Activated CD8-positive, alpha-beta T cell treated with anti-CD3 and anti-CD28 coated beads, Interleukin-2, amount 10 ng/mL, durations not matched to agents 7 days and 5 days (primary cell): ENCODE measurements at regions not wholly inside any gene's neighbourhood (a gene's known extent, or its start where the extent isn't known, plus 50 kb on each side); places are given as distances from the start of the nearest gene placed in this dataset.
"Not testable (repeated sequence)": the region's sequence is repeated elsewhere in the genome, so short reads cannot be mapped to it uniquely, and the experiment has no call there.

Experiments used
- ATAC-seq: fragments of 150-1000 bp; cut with Tn5 transposase; one replicate; pipeline ENCODE4 v1.10.0; 2021; ENCODE audit warnings: moderate library complexity
- CTCF ChIA-PET: fragments of 350-600 bp; sonication (Branson Sonifier 250); formaldehyde crosslinking; loops from one replicate; lab custom pipeline; 2021; ENCODE audit warnings: antibody characterized with exemption; lab: Charles Lee
- POLR2A ChIA-PET: fragments of 350-600 bp; sonication (Branson Sonifier 250); formaldehyde crosslinking; loops from one replicate; lab custom pipeline; 2021; ENCODE audit warnings: antibody characterized with exemption; lab: Charles Lee
- DNase-seq: peaks from one replicate; pipeline ENCODE4 v3.0.0-alpha.2; 2020
- H3K27ac Mint-ChIP-seq: one replicate; pipeline ENCODE4 v1.8.0; 2021; ENCODE audit warnings: mild to moderate bottlenecking, mixed read lengths
- H3K27me3 Mint-ChIP-seq: one replicate; pipeline ENCODE4 v1.8.0; 2021; ENCODE audit warnings: low read depth, mixed read lengths
- H3K36me3 Mint-ChIP-seq: one replicate; pipeline ENCODE4 v1.8.0; 2021; ENCODE audit warnings: low read depth, mixed read lengths
- H3K4me1 Mint-ChIP-seq: one replicate; pipeline ENCODE4 v1.8.0; 2021; ENCODE audit warnings: low read depth, mixed read lengths
- H3K4me3 Mint-ChIP-seq: one replicate; pipeline ENCODE4 v1.8.0; 2021; ENCODE audit warnings: mild to moderate bottlenecking, mixed read lengths
- H3K9me3 Mint-ChIP-seq: one replicate; pipeline ENCODE4 v1.8.0; 2022; ENCODE audit warnings: mixed read lengths; ENCODE audit not compliant: insufficient read depth

DNA sequence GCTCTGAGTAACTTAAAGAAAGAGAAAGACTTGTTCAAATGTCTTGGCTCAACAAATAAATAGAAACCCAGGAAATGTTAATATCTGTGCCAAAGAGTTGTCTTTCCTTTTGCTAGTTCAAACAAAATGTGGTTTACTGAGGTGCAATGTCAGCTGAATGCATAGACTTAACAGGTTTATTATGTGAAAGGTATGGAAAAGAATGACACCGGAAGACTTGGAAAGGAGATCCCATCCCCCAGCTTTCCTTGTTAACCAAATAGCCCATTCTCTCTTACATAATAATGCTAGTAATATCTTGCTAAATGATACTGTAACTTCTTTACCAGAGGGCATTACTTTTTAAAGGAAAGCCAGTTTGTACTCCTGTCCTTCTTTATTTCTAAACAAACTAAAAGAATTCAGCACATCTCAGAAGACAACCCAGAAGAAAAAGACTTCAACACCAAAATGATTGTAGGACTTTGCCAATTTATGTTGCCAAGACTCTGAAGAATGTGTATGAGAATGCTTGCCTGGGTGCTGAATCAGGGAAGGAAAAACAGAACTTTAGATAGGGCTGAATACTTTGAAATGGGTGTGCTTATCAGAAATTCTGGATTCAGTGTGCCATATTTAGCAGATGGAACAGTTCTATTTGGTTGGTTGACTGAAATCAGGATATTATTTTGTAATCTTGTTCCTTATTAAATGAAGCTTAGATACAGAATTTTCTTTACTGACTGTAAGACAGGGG lies 344.1 kb downstream of the TMEM38B start:
- CTCF ChIA-PET, result no interaction called here
- no peak overlapping the region for H3K27ac Mint-ChIP-seq
- H3K4me1 Mint-ChIP-seq, result no peaks in the 10 kb centered on the region
- DNase-seq, result no peak
- H3K4me3 Mint-ChIP-seq, result no peak overlapping the region
- no peaks in the 10 kb centered on the region for H3K36me3 Mint-ChIP-seq
- H3K27me3 Mint-ChIP-seq, result no peaks in the 10 kb centered on the region
- POLR2A ChIA-PET, result no interaction called here
- no peaks in the 10 kb centered on the region for H3K9me3 Mint-ChIP-seq
- no peak for ATAC-seq

DNA sequence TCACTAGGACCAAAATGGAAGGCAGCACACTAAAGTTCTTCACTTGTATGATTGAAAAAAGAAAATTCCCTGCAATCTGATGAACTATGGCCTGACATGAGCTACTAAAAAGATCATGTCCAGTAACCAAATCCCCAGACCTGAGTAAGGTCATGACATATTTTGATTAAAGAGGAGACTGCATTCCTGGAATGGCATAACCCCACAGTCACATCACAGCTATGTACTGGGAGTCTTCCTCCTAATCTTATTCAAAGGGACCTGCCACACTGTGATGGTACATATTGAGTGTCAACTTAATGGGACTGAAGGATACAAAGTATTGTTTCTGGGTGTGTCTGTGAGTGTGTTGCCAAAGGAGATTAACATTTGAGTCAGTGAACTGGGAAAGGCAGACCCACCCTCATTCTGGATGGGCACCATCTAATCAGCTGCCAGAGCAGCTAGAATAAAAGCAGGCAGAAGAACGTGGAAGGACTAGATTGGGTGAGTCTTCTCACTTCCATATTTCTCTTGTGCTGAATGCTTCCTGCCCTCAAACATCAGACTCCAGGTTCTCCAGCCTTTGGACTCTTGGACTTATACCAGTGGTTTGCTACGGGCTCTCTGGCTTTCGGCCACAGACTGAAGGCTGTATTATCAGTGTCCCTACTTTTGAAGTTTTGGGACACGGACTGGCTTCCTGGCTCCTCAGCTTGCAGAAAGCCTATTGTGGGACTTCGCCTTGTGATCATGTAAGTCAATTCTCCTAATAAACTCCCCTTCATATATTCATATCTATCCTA lies 345.0 kb downstream of the TMEM38B start:
- Mint-ChIP-seq H3K27ac (no peak overlapping the region), H3K36me3 (no peaks in the 10 kb centered on the region), H3K4me1 (no peaks in the 10 kb centered on the region), H3K4me3 (no peak overlapping the region), H3K9me3 (no peaks in the 10 kb centered on the region), H3K27me3 (no peaks in the 10 kb centered on the region)
- CTCF ChIA-PET, result no interaction called here
- DNase-seq (no peak), ATAC-seq (no peak)
- POLR2A ChIA-PET, result no interaction called here

DNA sequence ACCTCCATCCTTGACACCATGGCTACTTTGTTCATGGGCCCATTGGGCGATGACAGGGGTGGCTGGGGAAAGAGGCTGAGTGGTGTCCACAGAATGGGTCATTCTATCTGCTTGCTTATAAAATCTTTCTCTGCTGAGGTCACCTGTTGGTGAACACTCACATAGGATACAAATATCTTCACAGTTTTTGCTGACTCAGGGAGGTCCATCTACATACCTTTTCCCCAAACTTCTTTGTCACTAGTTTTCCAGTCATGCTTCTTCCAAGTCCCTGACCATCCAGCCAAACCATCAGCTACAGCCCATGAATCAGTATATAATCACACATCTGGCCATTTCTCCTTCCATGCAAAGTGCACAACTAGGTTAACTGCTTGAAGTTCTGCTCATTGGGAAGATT lies 347.6 kb downstream of the TMEM38B start:
- H3K36me3 Mint-ChIP-seq, H3K4me1 Mint-ChIP-seq, H3K27me3 Mint-ChIP-seq, ATAC-seq, H3K9me3 Mint-ChIP-seq, H3K4me3 Mint-ChIP-seq, H3K27ac Mint-ChIP-seq, DNase-seq, POLR2A ChIA-PET: not testable (repeated sequence)
- CTCF ChIA-PET, result interaction anchor here (1.8 kb wide), 1 partner anchor 15 kb away, joined by 5 read pairs; no protein-coding TSS in a partner anchor

DNA sequence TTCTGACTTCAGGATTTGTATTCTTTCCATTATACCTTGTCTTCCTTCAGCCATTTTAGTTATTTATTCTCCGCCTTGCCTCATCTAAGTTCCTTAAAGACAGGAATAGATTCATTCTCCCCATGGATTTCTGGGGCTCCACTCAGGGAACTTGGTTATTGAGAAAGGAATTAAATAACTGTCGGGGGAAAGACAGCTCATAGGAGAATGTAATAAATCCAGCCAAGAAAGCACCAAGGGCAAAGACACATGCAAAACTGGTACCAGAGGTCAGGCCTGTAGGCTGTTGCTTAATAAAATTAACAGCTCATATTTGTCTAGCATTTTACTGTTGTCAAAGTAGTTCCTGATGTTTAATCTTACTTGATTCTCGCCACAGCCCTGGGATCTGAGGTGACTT lies 357.2 kb downstream of the TMEM38B start:
- CTCF ChIA-PET, result no interaction called here
- ATAC-seq (no peak), DNase-seq (no peak)
- Mint-ChIP-seq H3K4me1 (no peaks in the 10 kb centered on the region), H3K9me3 (no peaks in the 10 kb centered on the region), H3K36me3 (no peaks in the 10 kb centered on the region), H3K27me3 (no peaks in the 10 kb centered on the region), H3K27ac (no peak overlapping the region), H3K4me3 (no peak overlapping the region)
- POLR2A ChIA-PET, result no interaction called here

DNA sequence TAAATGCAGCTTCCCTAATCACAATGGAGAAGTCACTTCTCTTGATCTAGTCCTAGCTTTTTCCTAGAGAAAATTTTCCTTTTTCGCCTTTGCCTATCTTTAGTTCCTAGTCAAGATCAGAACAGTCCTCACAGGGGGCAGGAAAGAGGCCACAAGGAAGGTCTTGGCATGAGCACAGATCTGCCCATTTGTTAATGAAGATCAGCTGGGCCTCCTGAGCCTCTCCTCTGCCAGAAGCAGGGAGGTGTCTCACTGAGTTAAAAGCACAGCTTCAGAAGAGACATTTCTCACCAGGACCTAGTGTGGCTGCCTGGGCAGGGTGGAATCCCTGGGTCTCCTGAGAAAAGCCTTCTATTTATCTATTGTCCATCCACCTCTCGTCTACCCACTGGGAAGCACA lies 357.8 kb downstream of the TMEM38B start:
- Mint-ChIP-seq H3K36me3 (no peaks in the 10 kb centered on the region), H3K9me3 (no peaks in the 10 kb centered on the region), H3K27ac (no peak overlapping the region), H3K27me3 (no peaks in the 10 kb centered on the region), H3K4me3 (no peak overlapping the region), H3K4me1 (no peaks in the 10 kb centered on the region)
- ChIA-PET CTCF (no interaction called here), POLR2A (no interaction called here)
- no peak for ATAC-seq
- DNase-seq, result no peak

DNA sequence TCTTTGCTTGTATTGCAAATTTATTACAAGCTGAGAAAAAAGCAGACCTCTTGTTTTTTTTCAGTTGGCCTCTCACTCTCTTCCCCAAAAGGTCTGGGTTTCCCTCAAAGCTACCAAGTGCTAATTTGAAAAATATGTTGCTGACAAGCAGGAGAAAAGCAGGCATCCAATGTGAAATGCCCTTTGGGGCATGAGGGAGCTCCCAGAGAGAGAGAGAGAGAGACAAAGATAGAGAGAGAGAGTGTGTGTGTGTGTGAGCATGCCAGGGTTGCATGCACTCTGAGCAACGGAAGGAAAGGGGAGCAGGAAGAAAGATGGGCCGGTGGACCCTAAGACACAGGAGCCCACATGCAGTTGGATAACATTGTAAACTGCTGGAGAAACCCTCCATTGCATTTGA lies 358.4 kb downstream of the TMEM38B start:
- Mint-ChIP-seq H3K4me3 (no peak overlapping the region), H3K4me1 (no peaks in the 10 kb centered on the region), H3K27me3 (no peaks in the 10 kb centered on the region), H3K9me3 (no peaks in the 10 kb centered on the region), H3K36me3 (no peaks in the 10 kb centered on the region), H3K27ac (no peak overlapping the region)
- ATAC-seq, result no peak
- CTCF ChIA-PET, result no interaction called here
- POLR2A ChIA-PET, result no interaction called here
- no peak for DNase-seq

DNA sequence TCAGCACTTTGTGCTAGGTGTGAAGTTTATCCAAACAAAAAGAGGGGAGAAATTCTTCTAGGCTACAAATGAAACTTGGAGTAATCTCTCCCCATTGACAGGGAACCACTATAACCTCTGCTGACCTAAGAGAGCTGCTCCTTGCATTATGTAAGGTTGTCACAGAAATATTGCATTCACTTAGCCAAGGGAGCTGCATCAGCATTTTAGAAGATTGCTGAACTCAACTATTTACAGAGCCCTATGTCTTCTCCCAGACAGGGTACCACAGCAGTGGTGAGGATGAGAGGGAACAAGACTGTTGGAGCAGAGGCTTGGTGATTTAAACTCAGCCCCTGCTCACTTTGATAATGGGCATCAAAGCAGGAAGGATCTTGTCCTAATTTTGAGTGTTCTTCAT lies 362.0 kb downstream of the TMEM38B start:
- H3K27ac Mint-ChIP-seq, result no peak overlapping the region
- no peaks in the 10 kb centered on the region for H3K27me3 Mint-ChIP-seq
- ChIA-PET CTCF (interaction anchor here (1.7 kb wide), 1 partner anchor 15 kb away, joined by 5 read pairs; no protein-coding TSS in a partner anchor), POLR2A (no interaction called here)
- H3K36me3 Mint-ChIP-seq, result no peaks in the 10 kb centered on the region
- H3K4me3 Mint-ChIP-seq, result no peak overlapping the region
- no peaks in the 10 kb centered on the region for H3K4me1 Mint-ChIP-seq
- ATAC-seq (no peak), DNase-seq (no peak)
- no peaks in the 10 kb centered on the region for H3K9me3 Mint-ChIP-seq

DNA sequence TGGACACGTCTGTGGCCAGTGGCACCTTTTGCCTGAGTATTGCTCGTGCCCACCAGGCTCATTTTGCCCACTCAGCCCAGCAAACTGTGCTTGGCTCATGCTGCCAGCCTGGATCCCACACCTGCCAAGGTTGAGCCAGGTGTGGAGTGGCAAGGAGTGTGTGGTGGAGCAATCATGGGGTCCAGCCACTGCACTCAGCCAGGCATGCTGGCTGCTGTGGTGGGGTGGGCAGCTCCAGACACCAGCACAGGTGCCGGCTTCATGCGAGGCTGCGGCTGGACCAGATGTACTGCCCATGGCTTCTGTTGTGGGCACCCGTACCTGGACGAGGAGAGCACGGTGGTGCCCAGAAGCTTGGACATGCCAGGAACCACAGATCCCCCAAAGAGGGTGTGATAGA lies 364.1 kb downstream of the TMEM38B start:
- ChIA-PET CTCF (no interaction called here), POLR2A (no interaction called here)
- Mint-ChIP-seq H3K4me1 (no peaks in the 10 kb centered on the region), H3K36me3 (no peaks in the 10 kb centered on the region), H3K27me3 (no peaks in the 10 kb centered on the region), H3K9me3 (no peaks in the 10 kb centered on the region), H3K27ac (no peak overlapping the region), H3K4me3 (no peak overlapping the region)
- no peak for ATAC-seq
- DNase-seq, result no peak

DNA sequence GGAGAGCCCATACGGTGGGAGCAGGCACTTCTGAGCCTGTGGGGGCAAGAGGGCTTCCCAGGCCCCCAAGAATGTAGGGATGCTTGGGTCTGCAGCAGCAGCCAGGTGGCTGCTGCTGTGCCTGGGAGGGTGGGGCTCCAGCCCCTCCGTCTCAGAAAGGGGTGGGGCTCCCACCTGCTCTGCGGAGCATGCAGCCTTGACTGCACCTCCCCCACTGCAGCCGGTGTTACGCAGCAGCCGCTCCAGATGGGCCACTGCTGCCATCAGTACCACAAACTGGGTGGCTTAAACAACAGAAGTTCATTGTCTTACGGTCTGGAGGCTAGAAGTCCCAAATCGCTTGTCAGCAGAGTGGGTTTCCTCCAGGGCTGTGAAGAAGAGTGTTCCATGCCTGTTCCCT lies 365.5 kb downstream of the TMEM38B start:
- H3K27ac Mint-ChIP-seq, result no peak overlapping the region
- H3K36me3 Mint-ChIP-seq, result no peaks in the 10 kb centered on the region
- ATAC-seq, result no peak
- POLR2A ChIA-PET, result no interaction called here
- H3K4me1 Mint-ChIP-seq, result no peaks in the 10 kb centered on the region
- no peaks in the 10 kb centered on the region for H3K27me3 Mint-ChIP-seq
- CTCF ChIA-PET, result no interaction called here
- DNase-seq, result no peak
- H3K9me3 Mint-ChIP-seq, result no peaks in the 10 kb centered on the region
- H3K4me3 Mint-ChIP-seq, result no peak overlapping the region

DNA sequence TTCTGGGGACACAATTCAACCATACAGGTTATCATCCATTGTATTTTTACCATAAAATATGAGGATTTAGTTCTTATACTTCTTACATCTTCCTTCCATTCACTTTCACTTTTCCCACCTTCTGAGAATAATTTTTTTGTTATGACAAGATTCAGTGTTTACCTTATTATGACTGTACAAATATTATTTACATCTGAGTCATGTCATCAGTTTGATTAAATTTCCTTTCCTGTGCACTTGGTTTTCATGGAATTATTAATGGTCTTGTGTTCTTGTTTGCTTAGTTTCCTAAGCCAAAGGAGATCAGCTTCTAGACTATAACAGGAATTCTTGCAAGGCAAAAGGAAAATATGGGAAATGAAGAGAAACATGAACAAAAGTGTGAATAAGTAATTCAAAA lies 366.5 kb downstream of the TMEM38B start:
- Mint-ChIP-seq H3K9me3 (no peaks in the 10 kb centered on the region), H3K36me3 (no peaks in the 10 kb centered on the region), H3K4me3 (no peak overlapping the region), H3K27me3 (no peaks in the 10 kb centered on the region), H3K27ac (no peak overlapping the region), H3K4me1 (no peaks in the 10 kb centered on the region)
- no peak for ATAC-seq
- ChIA-PET POLR2A (no interaction called here), CTCF (no interaction called here)
- no peak for DNase-seq

DNA sequence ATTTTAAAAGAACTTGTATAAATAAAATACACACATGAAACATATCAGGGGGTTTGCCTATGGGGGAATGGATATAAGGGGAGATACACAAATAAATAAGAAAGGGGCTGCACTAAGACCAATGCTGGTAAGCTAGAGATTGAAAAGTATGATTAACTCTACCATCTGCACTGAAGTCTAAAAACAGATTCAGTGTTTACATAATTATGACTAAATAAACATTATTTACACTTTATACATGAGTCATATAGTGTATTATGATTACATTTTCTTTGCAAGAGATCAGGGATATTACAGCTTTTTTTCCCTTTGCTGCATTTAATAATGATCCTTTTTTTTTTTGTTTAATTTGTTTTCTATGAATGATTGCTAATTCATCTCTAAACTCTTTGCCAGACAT lies 367.9 kb downstream of the TMEM38B start:
- ATAC-seq (no peak), DNase-seq (no peak)
- Mint-ChIP-seq H3K4me1 (no peaks in the 10 kb centered on the region), H3K36me3 (no peaks in the 10 kb centered on the region), H3K4me3 (no peak overlapping the region), H3K27me3 (no peaks in the 10 kb centered on the region), H3K9me3 (no peaks in the 10 kb centered on the region), H3K27ac (no peak overlapping the region)
- CTCF ChIA-PET, result no interaction called here
- POLR2A ChIA-PET, result no interaction called here

DNA sequence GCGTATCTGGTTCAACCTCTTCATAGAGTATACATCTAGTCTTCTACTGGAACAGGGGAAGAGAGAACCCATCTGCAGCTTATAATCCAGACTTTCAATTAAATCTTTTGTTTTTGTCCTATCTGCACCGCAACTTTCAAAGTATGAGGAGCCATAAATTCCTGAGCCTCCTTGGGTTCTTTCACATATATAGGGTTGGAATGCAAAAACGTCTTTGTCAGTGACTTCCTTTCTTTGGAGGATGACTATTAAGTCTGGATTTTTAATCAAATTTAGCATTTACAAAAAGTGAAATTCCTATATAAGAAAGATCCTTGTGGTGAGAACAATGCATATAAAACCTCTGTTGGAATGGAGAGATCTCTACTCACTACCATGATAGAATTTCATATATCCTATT lies 370.8 kb downstream of the TMEM38B start:
- ATAC-seq (no peak), DNase-seq (no peak)
- Mint-ChIP-seq H3K27ac (no peak overlapping the region), H3K4me3 (no peak overlapping the region), H3K9me3 (no peaks in the 10 kb centered on the region), H3K4me1 (no peaks in the 10 kb centered on the region), H3K36me3 (no peaks in the 10 kb centered on the region), H3K27me3 (no peaks in the 10 kb centered on the region)
- CTCF ChIA-PET, result no interaction called here
- POLR2A ChIA-PET, result no interaction called here
